Lower leg skin (tissue), 4 donors: ENCODE measurements at regions not wholly inside any gene's neighbourhood (a gene's known extent, or its start where the extent isn't known, plus 50 kb on each side); places are given as distances from the start of the nearest gene placed in this dataset.

Source experiments
- DNase-seq, 2 donors: peaks; one replicate each; pipeline ENCODE4 v3.0.0-alpha.2; 2019; ENCODE audit warnings: low spot score in 2 of 2
- H3K4me3 ChIP-seq: fragments of 200-600 bp; sonication (generic); 2 replicates; pipeline ENCODE4 v1.5.1; 2017; ENCODE audit warnings: mild to moderate bottlenecking, low read depth; ENCODE audit not compliant: poor library complexity, severe bottlenecking
- POLR2A ChIP-seq, 2 donors: fragments of 450-650 bp; IDR thresholded peaks; one replicate each; pipeline ENCODE4 v1.6.1; 2016 to 2017; ENCODE audit warnings: antibody characterized with exemption in 2 of 2, mild to moderate bottlenecking in 1 of 2, moderate library complexity in 1 of 2
- WGBS, 2 donors: methylation state at CpG; one replicate each; pipeline ENCODE4 v1.1.5; 2018; 5-methylcytosine and 5-hydroxymethylcytosine counted together
- intact Hi-C: fragments of 100-400 bp; cut with DNase I; formaldehyde crosslinking; loops from one replicate; pipeline ENCODE4 v1.15.0; 2023; ENCODE audit warnings: low total_unique reads
- TF ChIP-seq, protein P1 (sequence below), 3 donors: fragments of 450-650 bp; IDR thresholded peaks; one replicate each; pipeline ENCODE4 v1.5.1; 2016; ENCODE audit warnings: antibody characterized with exemption in 3 of 3, mild to moderate bottlenecking in 3 of 3, moderate library complexity in 2 of 3

DNA sequence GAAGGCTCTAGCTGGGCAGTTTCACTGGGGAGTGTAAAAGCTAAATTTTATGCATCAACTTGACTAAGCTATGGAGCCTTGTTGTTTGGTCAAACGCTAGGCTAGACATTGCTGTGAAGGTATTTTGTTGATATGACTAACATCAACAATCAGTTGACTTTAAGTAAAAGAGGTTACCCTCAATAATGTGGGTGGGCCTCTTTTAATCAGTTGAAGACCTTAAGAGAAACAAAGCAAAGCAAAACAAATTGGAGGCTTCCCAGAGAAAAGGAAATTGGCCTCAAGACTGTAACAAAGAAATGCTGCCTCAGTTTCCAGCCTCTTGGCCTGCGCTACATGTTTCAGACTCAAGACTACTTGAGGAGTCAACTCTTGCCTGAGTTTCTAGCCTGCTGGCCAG, 50.0 kb upstream of the TSC22D1 start:
- intact Hi-C loops = no loop called here
- DNase-seq = no peak
- H3K4me3 ChIP-seq = no peak overlapping the region
- WGBS, 2 donors = 92 to 93% methylated on average over 2 of the region's 2 CpGs
- TF ChIP-seq, protein P1, sequence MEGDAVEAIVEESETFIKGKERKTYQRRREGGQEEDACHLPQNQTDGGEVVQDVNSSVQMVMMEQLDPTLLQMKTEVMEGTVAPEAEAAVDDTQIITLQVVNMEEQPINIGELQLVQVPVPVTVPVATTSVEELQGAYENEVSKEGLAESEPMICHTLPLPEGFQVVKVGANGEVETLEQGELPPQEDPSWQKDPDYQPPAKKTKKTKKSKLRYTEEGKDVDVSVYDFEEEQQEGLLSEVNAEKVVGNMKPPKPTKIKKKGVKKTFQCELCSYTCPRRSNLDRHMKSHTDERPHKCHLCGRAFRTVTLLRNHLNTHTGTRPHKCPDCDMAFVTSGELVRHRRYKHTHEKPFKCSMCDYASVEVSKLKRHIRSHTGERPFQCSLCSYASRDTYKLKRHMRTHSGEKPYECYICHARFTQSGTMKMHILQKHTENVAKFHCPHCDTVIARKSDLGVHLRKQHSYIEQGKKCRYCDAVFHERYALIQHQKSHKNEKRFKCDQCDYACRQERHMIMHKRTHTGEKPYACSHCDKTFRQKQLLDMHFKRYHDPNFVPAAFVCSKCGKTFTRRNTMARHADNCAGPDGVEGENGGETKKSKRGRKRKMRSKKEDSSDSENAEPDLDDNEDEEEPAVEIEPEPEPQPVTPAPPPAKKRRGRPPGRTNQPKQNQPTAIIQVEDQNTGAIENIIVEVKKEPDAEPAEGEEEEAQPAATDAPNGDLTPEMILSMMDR (IDR thresholded peaks at IDR 0.05) = no peak
- TF ChIP-seq POLR2A (IDR thresholded peaks at IDR 0.05) = no peak
